Tibial artery (tissue), 4 donors: ENCODE measurements at regions not wholly inside any gene's neighbourhood (a gene's known extent, or its start where the extent isn't known, plus 50 kb on each side); places are given as distances from the start of the nearest gene placed in this dataset.

Source experiments
- DNase-seq, 2 donors: peaks; one replicate each; pipeline ENCODE4 v3.0.0-alpha.2; 2019
- H3K27ac ChIP-seq, 2 donors: fragments of 200-600 bp; sonication (generic) in 1 of 2; 1 replicate in 1 of 2; 2 replicates in 1 of 2; pipeline ENCODE4 v1.5.1; 2018 to 2019; ENCODE audit warnings: mild to moderate bottlenecking in 1 of 2
- H3K27me3 ChIP-seq, 2 donors: fragments of 200-600 bp; sonication (generic) in 1 of 2; one replicate each; pipeline versions ENCODE4 v1.5.1 to v1.6.0; 2016 to 2019
- H3K36me3 ChIP-seq, 3 donors: fragments of 200-600 bp; sonication (generic) in 2 of 3; one replicate each; pipeline ENCODE4 v1.5.1; 2016 to 2019; ENCODE audit warnings: mild to moderate bottlenecking in 2 of 3
- H3K4me1 ChIP-seq, 4 donors: fragments of 200-600 bp; sonication (generic) in 2 of 4; 1 replicate in 3 of 4; 2 replicates in 1 of 4; pipeline ENCODE4 v1.5.1; 2016 to 2019
- H3K4me3 ChIP-seq, 2 donors: fragments of 200-600 bp; sonication (generic) in 1 of 2; 1 replicate in 1 of 2; 2 replicates in 1 of 2; pipeline ENCODE4 v1.5.1; 2018 to 2019; ENCODE audit warnings: mild to moderate bottlenecking in 2 of 2
- H3K9me3 ChIP-seq, 3 donors: fragments of 200-600 bp; sonication (generic) in 1 of 3; one replicate each; pipeline ENCODE4 v1.5.1; 2016 to 2019
- CTCF ChIP-seq, 2 experiments: fragments of 200-600 bp in 1 of 2; fragments of 450-650 bp in 1 of 2; IDR thresholded peaks; one replicate each; pipeline ENCODE4 v1.5.1; 2017 to 2019; ENCODE audit warnings: antibody characterized with exemption in 2 of 2, mild to moderate bottlenecking in 1 of 2, moderate library complexity in 1 of 2
- intact Hi-C: fragments of 100-400 bp; cut with DNase I; formaldehyde crosslinking; loops from one replicate; pipeline ENCODE4 v1.15.0; 2023; ENCODE audit warnings: low total_unique reads

GRCh38 chr21:17146426-17146825, 366.4 kb upstream of the CXADR start:
- Histone ChIP-seq H3K4me3 (no peak overlapping the region), H3K9me3 (no peaks in the 10 kb centered on the region), H3K36me3 (no peaks in the 10 kb centered on the region), H3K27ac (no peak overlapping the region), H3K4me1 (no peaks in the 10 kb centered on the region), H3K27me3 (no peaks in the 10 kb centered on the region)
- no peak for DNase-seq
- intact Hi-C loops: no loop called here
- no peak for TF ChIP-seq CTCF (IDR thresholded peaks at IDR 0.05)

DNA sequence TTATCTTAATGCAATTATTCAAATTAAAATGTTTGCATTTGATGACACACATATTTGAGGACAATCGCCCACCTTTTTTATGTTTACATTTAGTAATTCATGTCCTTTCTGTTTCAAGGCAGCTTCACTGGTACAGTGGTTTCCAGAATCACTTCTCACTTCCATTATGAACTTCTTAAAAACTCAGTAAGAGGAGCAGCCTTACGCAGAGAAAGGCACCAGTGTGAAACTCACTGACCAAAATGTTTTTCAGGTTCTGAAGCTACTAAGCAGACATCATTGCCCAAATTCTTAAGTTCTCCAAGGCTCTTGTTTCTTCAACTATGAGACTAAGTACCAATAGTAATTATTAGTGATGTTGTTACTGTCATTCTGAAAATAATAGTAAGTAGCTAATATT, 353.1 kb upstream of the CXADR start:
- H3K9me3 ChIP-seq: no peaks in the 10 kb centered on the region
- no peak overlapping the region for H3K27ac ChIP-seq
- H3K27me3 ChIP-seq: no peaks in the 10 kb centered on the region
- H3K4me1 ChIP-seq: peaks cover 0 to 6% (median 4%) of the 10 kb centered on the region in 4 donors
- TF ChIP-seq CTCF (IDR thresholded peaks at IDR 0.05): no peak
- DNase-seq: no peak
- intact Hi-C loops: no loop called here
- H3K36me3 ChIP-seq: no peaks in the 10 kb centered on the region
- no peak overlapping the region for H3K4me3 ChIP-seq

GRCh38 chr21:17185674-17186073, 327.2 kb upstream of the CXADR start:
- intact Hi-C loops: no loop called here
- H3K27ac ChIP-seq: no peak overlapping the region
- DNase-seq: no peak

DNA sequence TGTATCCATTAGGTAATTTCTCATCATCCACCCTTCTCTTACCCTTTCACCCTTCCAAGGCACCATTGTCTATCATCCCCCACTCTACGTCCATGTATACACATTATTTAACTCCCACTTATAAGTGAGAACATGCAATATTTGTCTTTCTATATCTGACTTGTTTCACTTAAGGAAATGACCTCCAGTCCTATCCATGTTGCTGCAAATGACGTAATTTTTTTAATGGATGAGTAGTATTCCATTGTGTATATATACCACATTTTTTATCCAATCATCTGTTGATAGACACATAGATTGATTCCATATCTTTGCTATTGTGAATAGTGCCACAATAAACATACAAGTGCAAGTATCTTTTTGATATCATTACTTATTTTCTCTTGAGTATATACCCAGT, 322.9 kb upstream of the CXADR start:
- intact Hi-C loops: no loop called here

More at GRCh38 chr21:17185674-17186073, 327.2 kb upstream of the CXADR start:
- TF ChIP-seq CTCF (IDR thresholded peaks at IDR 0.05): no peak
- no peaks in the 10 kb centered on the region for H3K27me3 ChIP-seq
- H3K9me3 ChIP-seq: peaks cover 0 to 2% (median 0%) of the 10 kb centered on the region in 3 donors
- H3K4me1 ChIP-seq: no peaks in the 10 kb centered on the region
- no peaks in the 10 kb centered on the region for H3K36me3 ChIP-seq
- no peak overlapping the region for H3K4me3 ChIP-seq

GRCh38 chr21:17191346-17191993, 321.4 kb upstream of the CXADR start:
- TF ChIP-seq CTCF (IDR thresholded peaks at IDR 0.05): no peak
- H3K27me3 ChIP-seq: no peaks in the 10 kb centered on the region
- H3K4me1 ChIP-seq: no peaks in the 10 kb centered on the region
- intact Hi-C loops: no loop called here
- DNase-seq: no peak
- H3K36me3 ChIP-seq: no peaks in the 10 kb centered on the region
- H3K4me3 ChIP-seq: no peak overlapping the region
- no peak overlapping the region for H3K27ac ChIP-seq
- peaks cover 0 to 8% (median 8%) of the 10 kb centered on the region in 3 donors for H3K9me3 ChIP-seq

More for the DNA sequence above, 322.9 kb upstream of the CXADR start:
- DNase-seq: no peak
- Histone ChIP-seq H3K4me1 (no peaks in the 10 kb centered on the region), H3K36me3 (no peaks in the 10 kb centered on the region), H3K27ac (no peak overlapping the region), H3K4me3 (no peak overlapping the region), H3K27me3 (no peaks in the 10 kb centered on the region), H3K9me3 (peaks cover 0 to 8% (median 8%) of the 10 kb centered on the region in 3 donors)
- TF ChIP-seq CTCF (IDR thresholded peaks at IDR 0.05): no peak
